ENCODE measurements at regions not wholly inside any gene's neighbourhood (a gene's known extent, or its start where the extent isn't known, plus 50 kb on each side); places are given as distances from the start of the nearest gene placed in this dataset.

DNA sequence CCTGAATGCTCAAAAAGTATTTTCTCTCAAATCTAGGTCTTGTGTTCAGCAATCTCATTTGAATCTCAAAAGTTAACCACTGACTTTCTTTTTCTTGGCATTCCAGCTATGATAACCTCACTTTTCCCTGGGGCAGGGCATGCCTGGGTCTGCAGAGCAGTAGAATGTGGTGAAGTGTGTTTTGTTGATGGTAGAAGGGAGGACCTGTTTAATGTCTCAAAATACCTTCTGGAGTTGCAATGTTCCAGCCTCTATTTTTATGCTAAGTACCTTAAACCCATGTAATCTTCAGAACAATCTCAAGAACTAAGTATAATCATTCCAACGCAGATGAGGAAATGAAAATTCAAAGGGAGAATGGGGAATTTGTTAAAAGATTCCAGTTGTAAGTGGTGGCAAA lies 82.1 kb upstream of the FUT8 start:
- Histone ChIP-seq H3K27me3 (ENCODE audit: control insufficient read depth in 4 of 4, insufficient read depth in 4 of 4, low read length in 3 of 4) (no peaks in the 10 kb centered on the region), H3K9ac (ENCODE audit: low read depth in 1 of 2, low read length in 2 of 2) (no peak overlapping the region), H3K27ac (ENCODE audit: low read depth in 1 of 2, low read length in 2 of 2) (no peak overlapping the region), H3K4me1 (ENCODE audit: control insufficient read depth in 4 of 4, insufficient read depth in 4 of 4, low read length in 3 of 4) (no peaks in the 10 kb centered on the region), H3K4me3 (ENCODE audit: low read depth in 1 of 3, low read length in 3 of 3) (no peak overlapping the region), H3K9me3 (ENCODE audit: control insufficient read depth in 4 of 4, low read length in 3 of 4) (no peaks in the 10 kb centered on the region), H3K36me3 (ENCODE audit: control insufficient read depth in 4 of 4, insufficient read depth in 3 of 4, low read depth in 1 of 4, low read length in 3 of 4) (no peaks in the 10 kb centered on the region)
- 61% methylated on average over 1 of the region's 1 CpG for WGBS
- no peak for DNase-seq (ENCODE audit: low spot score)
- no peak for TF ChIP-seq SP1 (IDR thresholded peaks at IDR 0.05)

DNA sequence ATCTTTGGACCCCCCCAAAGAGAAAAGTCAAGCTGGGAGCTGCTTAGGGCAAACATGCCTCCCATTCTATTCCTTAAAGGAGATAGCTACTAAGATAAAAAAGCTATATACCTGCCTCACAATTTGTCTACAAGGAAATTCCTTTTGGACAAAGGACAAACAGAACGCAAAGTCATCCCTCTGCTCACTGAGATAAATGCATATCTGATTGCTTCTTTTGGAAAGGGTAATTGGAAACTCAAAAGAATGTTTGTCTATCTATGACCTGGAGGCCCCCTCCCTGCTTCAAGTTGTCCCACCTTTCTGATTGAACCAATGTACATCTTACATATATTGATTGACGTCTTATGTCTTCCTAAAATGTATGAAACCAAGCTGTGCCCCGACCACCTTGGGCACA lies 80.9 kb upstream of the FUT8 start:
- H3K27me3 ChIP-seq (ENCODE audit: control insufficient read depth in 4 of 4, insufficient read depth in 4 of 4, low read length in 3 of 4): no peaks in the 10 kb centered on the region
- no peak overlapping the region for H3K4me3 ChIP-seq (ENCODE audit: low read depth in 1 of 3, low read length in 3 of 3)
- no peak overlapping the region for H3K9ac ChIP-seq (ENCODE audit: low read depth in 1 of 2, low read length in 2 of 2)
- no peaks in the 10 kb centered on the region for H3K36me3 ChIP-seq (ENCODE audit: control insufficient read depth in 4 of 4, insufficient read depth in 3 of 4, low read depth in 1 of 4, low read length in 3 of 4)
- TF ChIP-seq, protein P1, sequence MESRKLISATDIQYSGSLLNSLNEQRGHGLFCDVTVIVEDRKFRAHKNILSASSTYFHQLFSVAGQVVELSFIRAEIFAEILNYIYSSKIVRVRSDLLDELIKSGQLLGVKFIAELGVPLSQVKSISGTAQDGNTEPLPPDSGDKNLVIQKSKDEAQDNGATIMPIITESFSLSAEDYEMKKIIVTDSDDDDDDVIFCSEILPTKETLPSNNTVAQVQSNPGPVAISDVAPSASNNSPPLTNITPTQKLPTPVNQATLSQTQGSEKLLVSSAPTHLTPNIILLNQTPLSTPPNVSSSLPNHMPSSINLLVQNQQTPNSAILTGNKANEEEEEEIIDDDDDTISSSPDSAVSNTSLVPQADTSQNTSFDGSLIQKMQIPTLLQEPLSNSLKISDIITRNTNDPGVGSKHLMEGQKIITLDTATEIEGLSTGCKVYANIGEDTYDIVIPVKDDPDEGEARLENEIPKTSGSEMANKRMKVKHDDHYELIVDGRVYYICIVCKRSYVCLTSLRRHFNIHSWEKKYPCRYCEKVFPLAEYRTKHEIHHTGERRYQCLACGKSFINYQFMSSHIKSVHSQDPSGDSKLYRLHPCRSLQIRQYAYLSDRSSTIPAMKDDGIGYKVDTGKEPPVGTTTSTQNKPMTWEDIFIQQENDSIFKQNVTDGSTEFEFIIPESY (IDR thresholded peaks at IDR 0.05): no peak
- TF ChIP-seq NR2F2 (IDR thresholded peaks at IDR 0.05): no peak
- TF ChIP-seq, protein P2, sequence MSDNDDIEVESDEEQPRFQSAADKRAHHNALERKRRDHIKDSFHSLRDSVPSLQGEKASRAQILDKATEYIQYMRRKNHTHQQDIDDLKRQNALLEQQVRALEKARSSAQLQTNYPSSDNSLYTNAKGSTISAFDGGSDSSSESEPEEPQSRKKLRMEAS (IDR thresholded peaks at IDR 0.05): no peak
- TF ChIP-seq RAD21 (IDR thresholded peaks at IDR 0.05): no peak
- TF ChIP-seq JUND (IDR thresholded peaks at IDR 0.05): no peak
- TF ChIP-seq HNF4A (conservative IDR thresholded peaks at IDR 0.05): no peak
- TF ChIP-seq FOXA2 (IDR thresholded peaks at IDR 0.05): no peak
- no peak for TF ChIP-seq EGR1 (IDR thresholded peaks at IDR 0.05; ENCODE audit: low read depth in 2 of 2)
- TF ChIP-seq FOXA1 (IDR thresholded peaks at IDR 0.05): no peak
- TF ChIP-seq, protein P3, sequence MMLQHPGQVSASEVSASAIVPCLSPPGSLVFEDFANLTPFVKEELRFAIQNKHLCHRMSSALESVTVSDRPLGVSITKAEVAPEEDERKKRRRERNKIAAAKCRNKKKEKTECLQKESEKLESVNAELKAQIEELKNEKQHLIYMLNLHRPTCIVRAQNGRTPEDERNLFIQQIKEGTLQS (IDR thresholded peaks at IDR 0.05): no peak
- TF ChIP-seq YY1 (IDR thresholded peaks at IDR 0.05): no peak
- no peak for TF ChIP-seq GABPA (IDR thresholded peaks at IDR 0.05 in 1 of 2, conservative IDR thresholded peaks at IDR 0.05 in 1 of 2)
- TF ChIP-seq, protein P4, sequence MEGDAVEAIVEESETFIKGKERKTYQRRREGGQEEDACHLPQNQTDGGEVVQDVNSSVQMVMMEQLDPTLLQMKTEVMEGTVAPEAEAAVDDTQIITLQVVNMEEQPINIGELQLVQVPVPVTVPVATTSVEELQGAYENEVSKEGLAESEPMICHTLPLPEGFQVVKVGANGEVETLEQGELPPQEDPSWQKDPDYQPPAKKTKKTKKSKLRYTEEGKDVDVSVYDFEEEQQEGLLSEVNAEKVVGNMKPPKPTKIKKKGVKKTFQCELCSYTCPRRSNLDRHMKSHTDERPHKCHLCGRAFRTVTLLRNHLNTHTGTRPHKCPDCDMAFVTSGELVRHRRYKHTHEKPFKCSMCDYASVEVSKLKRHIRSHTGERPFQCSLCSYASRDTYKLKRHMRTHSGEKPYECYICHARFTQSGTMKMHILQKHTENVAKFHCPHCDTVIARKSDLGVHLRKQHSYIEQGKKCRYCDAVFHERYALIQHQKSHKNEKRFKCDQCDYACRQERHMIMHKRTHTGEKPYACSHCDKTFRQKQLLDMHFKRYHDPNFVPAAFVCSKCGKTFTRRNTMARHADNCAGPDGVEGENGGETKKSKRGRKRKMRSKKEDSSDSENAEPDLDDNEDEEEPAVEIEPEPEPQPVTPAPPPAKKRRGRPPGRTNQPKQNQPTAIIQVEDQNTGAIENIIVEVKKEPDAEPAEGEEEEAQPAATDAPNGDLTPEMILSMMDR (IDR thresholded peaks at IDR 0.05; ENCODE audit: low read depth, low read length, missing input control): no peak
- TF ChIP-seq HNF4G (IDR thresholded peaks at IDR 0.05): no peak
- TF ChIP-seq TAF1 (conservative IDR thresholded peaks at IDR 0.05): no peak
- TF ChIP-seq RXRA (IDR thresholded peaks at IDR 0.05): no peak
- TF ChIP-seq, protein P5, sequence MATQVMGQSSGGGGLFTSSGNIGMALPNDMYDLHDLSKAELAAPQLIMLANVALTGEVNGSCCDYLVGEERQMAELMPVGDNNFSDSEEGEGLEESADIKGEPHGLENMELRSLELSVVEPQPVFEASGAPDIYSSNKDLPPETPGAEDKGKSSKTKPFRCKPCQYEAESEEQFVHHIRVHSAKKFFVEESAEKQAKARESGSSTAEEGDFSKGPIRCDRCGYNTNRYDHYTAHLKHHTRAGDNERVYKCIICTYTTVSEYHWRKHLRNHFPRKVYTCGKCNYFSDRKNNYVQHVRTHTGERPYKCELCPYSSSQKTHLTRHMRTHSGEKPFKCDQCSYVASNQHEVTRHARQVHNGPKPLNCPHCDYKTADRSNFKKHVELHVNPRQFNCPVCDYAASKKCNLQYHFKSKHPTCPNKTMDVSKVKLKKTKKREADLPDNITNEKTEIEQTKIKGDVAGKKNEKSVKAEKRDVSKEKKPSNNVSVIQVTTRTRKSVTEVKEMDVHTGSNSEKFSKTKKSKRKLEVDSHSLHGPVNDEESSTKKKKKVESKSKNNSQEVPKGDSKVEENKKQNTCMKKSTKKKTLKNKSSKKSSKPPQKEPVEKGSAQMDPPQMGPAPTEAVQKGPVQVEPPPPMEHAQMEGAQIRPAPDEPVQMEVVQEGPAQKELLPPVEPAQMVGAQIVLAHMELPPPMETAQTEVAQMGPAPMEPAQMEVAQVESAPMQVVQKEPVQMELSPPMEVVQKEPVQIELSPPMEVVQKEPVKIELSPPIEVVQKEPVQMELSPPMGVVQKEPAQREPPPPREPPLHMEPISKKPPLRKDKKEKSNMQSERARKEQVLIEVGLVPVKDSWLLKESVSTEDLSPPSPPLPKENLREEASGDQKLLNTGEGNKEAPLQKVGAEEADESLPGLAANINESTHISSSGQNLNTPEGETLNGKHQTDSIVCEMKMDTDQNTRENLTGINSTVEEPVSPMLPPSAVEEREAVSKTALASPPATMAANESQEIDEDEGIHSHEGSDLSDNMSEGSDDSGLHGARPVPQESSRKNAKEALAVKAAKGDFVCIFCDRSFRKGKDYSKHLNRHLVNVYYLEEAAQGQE (IDR thresholded peaks at IDR 0.05): no peak
- no peaks in the 10 kb centered on the region for H3K4me1 ChIP-seq (ENCODE audit: control insufficient read depth in 4 of 4, insufficient read depth in 4 of 4, low read length in 3 of 4)
- DNase-seq (ENCODE audit: low spot score): no peak
- no peaks in the 10 kb centered on the region for H3K9me3 ChIP-seq (ENCODE audit: control insufficient read depth in 4 of 4, low read length in 3 of 4)
- H3K27ac ChIP-seq (ENCODE audit: low read depth in 1 of 2, low read length in 2 of 2): no peak overlapping the region
- WGBS: 77% methylated on average over 3 of the region's 3 CpGs
